ENCODE measurements at regions not wholly inside any gene's neighbourhood (a gene's known extent, or its start where the extent isn't known, plus 50 kb on each side); places are given as distances from the start of the nearest gene placed in this dataset.

DNA sequence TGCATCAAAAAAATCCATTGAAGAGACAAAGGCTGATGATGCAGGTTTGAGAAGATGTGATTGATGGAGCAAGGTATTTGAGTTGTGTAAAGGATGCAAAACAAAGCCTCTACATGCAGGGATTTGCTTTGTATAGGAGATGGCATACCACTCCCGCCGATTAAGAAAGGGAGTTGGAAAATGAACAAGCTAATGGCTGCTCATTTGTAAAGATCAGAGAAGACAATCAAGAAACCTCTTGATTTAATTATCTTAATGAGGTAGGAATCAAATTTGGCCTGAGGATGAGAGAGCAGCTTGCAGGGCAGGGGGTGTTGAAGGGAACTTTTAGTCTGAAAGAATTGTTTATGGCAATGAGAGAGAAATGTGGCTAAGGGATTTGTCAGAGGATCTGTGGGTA lies 448.2 kb upstream of the ADGRB3 start:
- TF ChIP-seq CTCF (IDR thresholded peaks at IDR 0.05) (no peak), MYC (IDR thresholded peaks at IDR 0.05; ENCODE audit: borderline replicate concordance, low read length) (no peak), CHD2 (IDR thresholded peaks at IDR 0.05; ENCODE audit: low read length, partially characterized antibody) (no peak), EP300 (IDR thresholded peaks at IDR 0.05) (no peak)
- TF ChIP-seq, protein P1, sequence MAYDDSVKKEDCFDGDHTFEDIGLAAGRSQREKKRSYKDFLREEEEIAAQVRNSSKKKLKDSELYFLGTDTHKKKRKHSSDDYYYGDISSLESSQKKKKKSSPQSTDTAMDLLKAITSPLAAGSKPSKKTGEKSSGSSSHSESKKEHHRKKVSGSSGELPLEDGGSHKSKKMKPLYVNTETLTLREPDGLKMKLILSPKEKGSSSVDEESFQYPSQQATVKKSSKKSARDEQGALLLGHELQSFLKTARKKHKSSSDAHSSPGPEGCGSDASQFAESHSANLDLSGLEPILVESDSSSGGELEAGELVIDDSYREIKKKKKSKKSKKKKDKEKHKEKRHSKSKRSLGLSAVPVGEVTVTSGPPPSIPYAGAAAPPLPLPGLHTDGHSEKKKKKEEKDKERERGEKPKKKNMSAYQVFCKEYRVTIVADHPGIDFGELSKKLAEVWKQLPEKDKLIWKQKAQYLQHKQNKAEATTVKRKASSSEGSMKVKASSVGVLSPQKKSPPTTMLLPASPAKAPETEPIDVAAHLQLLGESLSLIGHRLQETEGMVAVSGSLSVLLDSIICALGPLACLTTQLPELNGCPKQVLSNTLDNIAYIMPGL (CRISPR knock-in tag; IDR thresholded peaks at IDR 0.05; ENCODE audit: borderline replicate concordance): no peak

All from A549 (cell line).